SU-DHL-6 (cell line): ENCODE measurements at regions not wholly inside any gene's neighbourhood (a gene's known extent, or its start where the extent isn't known, plus 50 kb on each side); places are given as distances from the start of the nearest gene placed in this dataset.

Source experiments
- H2AFZ ChIP-seq: fragments of 200-600 bp; sonication (generic); 2 replicates; pipeline ENCODE4 v1.6.1; 2014; ENCODE audit warnings: low read depth, mild to moderate bottlenecking, moderate library complexity, mixed read lengths, antibody characterized with exemption, low read length; ENCODE audit not compliant: severe bottlenecking
- H3F3A ChIP-seq: fragments of 200-600 bp; shearing (Covaris generic); 2 replicates; pipeline ENCODE4 v1.6.0; 2016; ENCODE audit warnings: antibody characterized with exemption, mild to moderate bottlenecking; ENCODE audit not compliant: insufficient read depth
- H3K27ac ChIP-seq: fragments of 200-600 bp; sonication (generic); 2 replicates; pipeline ENCODE4 v1.5.1; 2016; ENCODE audit warnings: low read depth, mild to moderate bottlenecking, low read length, moderate library complexity, mixed read lengths
- H3K27me3 ChIP-seq: fragments of 200-600 bp; sonication (generic), shearing (Covaris generic); 2 replicates; pipeline ENCODE4 v1.6.0; 2014; ENCODE audit warnings: mild to moderate bottlenecking, low read length
- H3K36me3 ChIP-seq: fragments of 200-600 bp; sonication (generic); 2 replicates; pipeline ENCODE4 v1.6.1; 2014; ENCODE audit warnings: mild to moderate bottlenecking, low read length, mixed read lengths
- H3K4me2 ChIP-seq: fragments of 300-600, 200-600 bp; shearing (Covaris generic), sonication (generic); 2 replicates; pipeline ENCODE4 v1.6.0; 2014; ENCODE audit warnings: low read length, low read depth, mild to moderate bottlenecking; ENCODE audit not compliant: poor library complexity, severe bottlenecking
- H3K4me3 ChIP-seq: fragments of 200-600 bp; sonication (generic); 2 replicates; pipeline ENCODE4 v1.5.1; 2014; ENCODE audit warnings: antibody characterized with exemption, low read length, mild to moderate bottlenecking, mixed read lengths; ENCODE audit not compliant: insufficient read depth, poor library complexity, severe bottlenecking
- H3K79me2 ChIP-seq: fragments of 200-600 bp; sonication (generic); 2 replicates; pipeline ENCODE4 v1.6.1; 2014; ENCODE audit warnings: mild to moderate bottlenecking, low read length, moderate library complexity; ENCODE audit not compliant: insufficient read depth
- H3K9ac ChIP-seq: fragments of 200-600 bp; sonication (generic); 2 replicates; pipeline ENCODE4 v1.7.0; 2014; ENCODE audit warnings: mild to moderate bottlenecking, low read length
- H3K9me2 ChIP-seq: fragments of 200-600 bp; sonication (generic); replicated peaks from 2 replicates; pipeline ENCODE4 v1.6.1; 2014; ENCODE audit warnings: low read length; ENCODE audit not compliant: insufficient read depth
- H3K9me3 ChIP-seq: fragments of 200-600 bp; sonication (generic); 2 replicates; pipeline ENCODE4 v1.6.1; 2014; ENCODE audit warnings: low read length, mixed read lengths; ENCODE audit not compliant: insufficient read depth
- H4K20me1 ChIP-seq: fragments of 200-600 bp; sonication (generic); 2 replicates; pipeline ENCODE4 v1.6.1; 2014; ENCODE audit warnings: low read depth, mild to moderate bottlenecking, antibody characterized with exemption, low read length, moderate library complexity, mixed read lengths
- EZH2phosphoT487 ChIP-seq: fragments of 200-600 bp; sonication (generic), shearing (Covaris generic); conservative IDR thresholded peaks from 2 replicates; pipeline ENCODE4 v1.6.1; 2018; ENCODE audit warnings: mild to moderate bottlenecking, antibody characterized with exemption, low read length, moderate library complexity, mixed read lengths
- TF ChIP-seq, protein P1 (sequence below): fragments of 200-600 bp; sonication (generic); IDR thresholded peaks from one replicate; pipeline ENCODE4 v1.5.1; 2017; ENCODE audit warnings: antibody characterized with exemption, mild to moderate bottlenecking, low read length, moderate library complexity; ENCODE audit not compliant: insufficient read depth, poor library complexity, severe bottlenecking

DNA sequence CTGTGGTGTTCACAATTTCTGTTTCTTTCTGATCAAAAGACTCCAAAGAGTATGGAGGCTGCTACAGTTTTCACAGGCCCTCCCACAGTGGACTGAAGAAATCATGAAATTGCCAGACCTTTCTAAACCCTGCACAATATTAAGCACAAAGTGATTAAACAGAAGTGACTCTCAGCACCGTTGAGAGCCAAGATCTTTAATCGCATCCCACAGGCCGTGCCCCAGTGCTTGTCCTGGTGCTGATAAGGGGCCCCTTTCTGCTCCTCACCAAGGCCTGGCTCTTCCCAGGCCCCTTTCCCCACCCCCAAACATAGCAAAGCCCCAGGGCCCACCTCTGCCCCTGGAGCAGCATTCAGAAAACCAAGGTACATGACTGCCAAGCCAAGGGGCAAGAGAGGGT, 57.4 kb upstream of the BMAL1 start:
- no peaks in the 10 kb centered on the region for H3K27me3 ChIP-seq
- no peak overlapping the region for H3K27ac ChIP-seq
- no peaks in the 10 kb centered on the region for H4K20me1 ChIP-seq
- no peaks in the 10 kb centered on the region for H3K9me3 ChIP-seq
- H3K9ac ChIP-seq, result no peak overlapping the region
- no peaks in the 10 kb centered on the region for H3K9me2 ChIP-seq
- H3K4me3 ChIP-seq, result no peak overlapping the region
- H3F3A ChIP-seq, result no peaks in the 10 kb centered on the region
- no peak overlapping the region for H2AFZ ChIP-seq
- no peak for TF ChIP-seq EZH2phosphoT487
- TF ChIP-seq, protein P1, sequence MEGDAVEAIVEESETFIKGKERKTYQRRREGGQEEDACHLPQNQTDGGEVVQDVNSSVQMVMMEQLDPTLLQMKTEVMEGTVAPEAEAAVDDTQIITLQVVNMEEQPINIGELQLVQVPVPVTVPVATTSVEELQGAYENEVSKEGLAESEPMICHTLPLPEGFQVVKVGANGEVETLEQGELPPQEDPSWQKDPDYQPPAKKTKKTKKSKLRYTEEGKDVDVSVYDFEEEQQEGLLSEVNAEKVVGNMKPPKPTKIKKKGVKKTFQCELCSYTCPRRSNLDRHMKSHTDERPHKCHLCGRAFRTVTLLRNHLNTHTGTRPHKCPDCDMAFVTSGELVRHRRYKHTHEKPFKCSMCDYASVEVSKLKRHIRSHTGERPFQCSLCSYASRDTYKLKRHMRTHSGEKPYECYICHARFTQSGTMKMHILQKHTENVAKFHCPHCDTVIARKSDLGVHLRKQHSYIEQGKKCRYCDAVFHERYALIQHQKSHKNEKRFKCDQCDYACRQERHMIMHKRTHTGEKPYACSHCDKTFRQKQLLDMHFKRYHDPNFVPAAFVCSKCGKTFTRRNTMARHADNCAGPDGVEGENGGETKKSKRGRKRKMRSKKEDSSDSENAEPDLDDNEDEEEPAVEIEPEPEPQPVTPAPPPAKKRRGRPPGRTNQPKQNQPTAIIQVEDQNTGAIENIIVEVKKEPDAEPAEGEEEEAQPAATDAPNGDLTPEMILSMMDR, result no peak
- H3K79me2 ChIP-seq, result no peaks in the 10 kb centered on the region
- no peak overlapping the region for H3K4me2 ChIP-seq
- H3K36me3 ChIP-seq, result no peaks in the 10 kb centered on the region

DNA sequence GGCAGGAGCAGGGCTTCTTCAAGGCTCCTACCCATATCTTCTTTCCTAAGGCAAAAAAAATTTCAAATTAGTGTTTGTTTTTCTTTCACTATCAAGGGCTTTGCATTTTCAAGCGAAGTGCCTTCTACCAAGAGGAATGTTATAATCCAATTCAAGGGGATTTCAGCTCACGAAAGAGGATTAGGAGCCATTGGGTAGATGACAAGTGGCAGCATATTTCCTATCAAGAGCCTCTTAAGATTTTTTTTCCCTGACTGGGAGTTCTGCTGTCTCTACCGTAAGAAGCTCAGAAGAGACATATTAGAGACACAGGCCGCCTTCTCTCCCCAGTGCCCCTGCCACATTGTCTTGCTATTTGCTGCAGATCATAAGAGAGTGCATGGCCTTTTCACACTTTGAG, 55.9 kb upstream of the BMAL1 start:
- Histone ChIP-seq H3K9me2 (no peaks in the 10 kb centered on the region), H3K79me2 (no peaks in the 10 kb centered on the region), H2AFZ (no peak overlapping the region), H4K20me1 (no peaks in the 10 kb centered on the region), H3K9me3 (no peaks in the 10 kb centered on the region), H3K4me3 (no peak overlapping the region), H3F3A (no peaks in the 10 kb centered on the region), H3K36me3 (no peaks in the 10 kb centered on the region), H3K4me2 (no peak overlapping the region), H3K27me3 (no peaks in the 10 kb centered on the region), H3K27ac (no peak overlapping the region), H3K9ac (no peak overlapping the region)
- TF ChIP-seq EZH2phosphoT487, result no peak
- TF ChIP-seq, protein P1, result no peak

DNA sequence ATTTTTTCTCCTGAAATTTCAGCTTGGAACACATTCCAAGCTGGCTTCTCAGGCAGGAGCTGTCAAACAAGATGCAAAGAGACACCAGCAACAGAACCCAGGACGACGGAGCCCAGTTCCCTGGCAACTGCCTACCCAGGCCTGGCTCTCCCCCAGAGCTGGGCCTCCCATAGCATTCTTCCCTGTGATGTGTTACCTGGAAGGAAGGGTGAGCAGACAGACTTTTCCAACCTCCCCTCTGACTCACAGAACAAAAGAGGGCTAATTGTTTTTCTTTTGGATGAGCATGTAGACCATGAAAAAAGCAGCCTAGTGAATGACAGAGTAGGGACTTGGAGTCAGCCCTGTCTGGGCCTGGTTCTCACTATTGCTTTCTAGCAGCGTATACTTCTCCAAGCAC, 55.3 kb upstream of the BMAL1 start:
- H3K27ac ChIP-seq, result no peak overlapping the region
- no peaks in the 10 kb centered on the region for H3F3A ChIP-seq
- no peak overlapping the region for H2AFZ ChIP-seq
- no peaks in the 10 kb centered on the region for H3K9me3 ChIP-seq
- no peaks in the 10 kb centered on the region for H3K27me3 ChIP-seq
- no peaks in the 10 kb centered on the region for H4K20me1 ChIP-seq
- no peak overlapping the region for H3K4me2 ChIP-seq
- H3K9ac ChIP-seq, result no peak overlapping the region
- no peak overlapping the region for H3K4me3 ChIP-seq
- H3K9me2 ChIP-seq, result no peaks in the 10 kb centered on the region
- no peak for TF ChIP-seq EZH2phosphoT487
- TF ChIP-seq, protein P1, result no peak
- no peaks in the 10 kb centered on the region for H3K36me3 ChIP-seq
- H3K79me2 ChIP-seq, result no peaks in the 10 kb centered on the region

DNA sequence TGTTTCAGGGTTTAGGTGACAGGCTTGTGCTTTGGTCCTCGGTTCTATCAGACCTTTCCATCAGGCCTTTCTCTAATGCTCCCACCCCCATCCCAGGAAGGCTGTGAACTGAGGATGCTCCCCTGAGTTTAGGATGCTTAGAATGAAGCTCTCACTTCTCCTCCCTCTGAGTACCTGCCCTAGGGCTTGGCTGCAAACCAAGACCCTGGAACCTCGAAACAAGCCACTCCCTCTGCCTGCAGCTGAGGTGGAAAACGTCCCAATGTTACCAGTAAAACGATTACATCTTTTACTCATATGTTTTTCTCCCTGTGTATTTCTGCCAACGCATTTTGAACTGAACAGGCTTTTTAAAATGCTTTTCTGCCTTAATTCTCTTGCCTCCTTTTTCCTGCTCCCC, 54.5 kb upstream of the BMAL1 start:
- H3K36me3 ChIP-seq, result no peaks in the 10 kb centered on the region
- no peaks in the 10 kb centered on the region for H3K9me3 ChIP-seq
- no peak overlapping the region for H3K27ac ChIP-seq
- H3F3A ChIP-seq, result no peaks in the 10 kb centered on the region
- H4K20me1 ChIP-seq, result no peaks in the 10 kb centered on the region
- H3K9ac ChIP-seq, result no peak overlapping the region
- no peak overlapping the region for H2AFZ ChIP-seq
- no peaks in the 10 kb centered on the region for H3K79me2 ChIP-seq
- no peak overlapping the region for H3K4me2 ChIP-seq
- no peak overlapping the region for H3K4me3 ChIP-seq
- H3K9me2 ChIP-seq, result no peaks in the 10 kb centered on the region
- no peaks in the 10 kb centered on the region for H3K27me3 ChIP-seq
- TF ChIP-seq, protein P1, result no peak
- no peak for TF ChIP-seq EZH2phosphoT487
